HG03039 (cell line): ENCODE measurements at regions not wholly inside any gene's neighbourhood (a gene's known extent, or its start where the extent isn't known, plus 50 kb on each side); places are given as distances from the start of the nearest gene placed in this dataset.

Experiments used
- ATAC-seq: cut with Tn5 transposase; IDR thresholded peaks from one replicate; pipeline ENCODE4 v1.9.1; 2021; ENCODE audit warnings: mild to moderate bottlenecking, moderate library complexity; ENCODE audit not compliant: unreplicated experiment

DNA sequence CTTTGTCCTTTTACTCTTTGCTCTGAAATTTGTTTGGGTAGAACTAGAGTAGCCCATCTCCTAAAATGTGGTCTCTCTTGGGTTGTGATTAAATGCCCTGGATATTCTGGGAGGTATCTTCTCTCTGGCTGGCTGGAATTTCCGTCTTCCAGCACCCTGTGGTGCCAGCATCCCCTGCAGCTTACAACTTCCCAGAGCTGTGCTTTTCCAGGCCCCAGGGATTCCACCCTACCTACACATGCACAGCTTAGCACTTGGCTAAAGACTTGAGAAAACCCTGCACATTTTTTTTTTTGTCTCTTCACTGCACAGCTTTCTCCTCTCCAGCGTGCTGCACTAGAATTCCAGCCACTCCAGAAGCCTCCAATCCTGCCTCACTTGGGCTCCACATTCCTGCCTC is 334.7 kb downstream of the IRS2 start:
- no peak for ATAC-seq

DNA sequence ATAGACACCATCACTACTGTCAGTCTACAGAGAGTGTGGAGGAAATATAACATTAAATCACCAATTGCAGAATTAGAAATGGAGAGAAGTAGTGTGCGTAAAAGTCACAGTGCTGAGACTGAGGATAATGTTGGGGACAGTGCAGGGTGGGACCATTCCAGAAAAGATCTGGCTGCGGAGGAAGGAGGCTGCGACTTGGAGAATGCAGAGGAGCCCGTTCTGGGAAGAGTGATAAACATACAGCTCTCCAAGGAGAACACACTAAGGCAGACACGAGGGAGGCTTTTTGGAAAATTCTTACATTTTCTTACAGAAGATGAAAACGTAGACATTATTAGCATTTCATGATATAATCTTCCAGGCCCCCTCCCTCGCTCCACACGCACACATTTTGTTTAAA is 337.8 kb downstream of the IRS2 start:
- no peak for ATAC-seq

DNA sequence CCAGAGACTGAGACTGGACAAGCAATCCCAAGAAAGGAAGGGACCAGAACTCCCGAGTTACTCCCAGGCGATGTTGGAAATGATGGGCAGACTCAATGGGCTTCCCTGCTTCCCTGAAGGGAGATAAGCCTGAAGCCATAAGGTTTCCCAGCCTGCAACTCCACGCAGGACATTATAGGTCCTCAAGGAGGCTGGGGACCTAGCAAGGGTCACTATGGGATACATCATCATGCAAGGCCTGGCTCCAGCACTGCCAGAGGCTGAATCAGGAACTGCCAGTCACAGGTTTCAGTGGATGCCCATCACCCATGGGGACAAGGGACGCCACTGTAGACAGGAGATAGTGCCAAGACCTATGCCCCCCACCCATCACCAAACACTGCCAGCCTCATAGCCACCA is 338.7 kb downstream of the IRS2 start:
- no peak for ATAC-seq

DNA sequence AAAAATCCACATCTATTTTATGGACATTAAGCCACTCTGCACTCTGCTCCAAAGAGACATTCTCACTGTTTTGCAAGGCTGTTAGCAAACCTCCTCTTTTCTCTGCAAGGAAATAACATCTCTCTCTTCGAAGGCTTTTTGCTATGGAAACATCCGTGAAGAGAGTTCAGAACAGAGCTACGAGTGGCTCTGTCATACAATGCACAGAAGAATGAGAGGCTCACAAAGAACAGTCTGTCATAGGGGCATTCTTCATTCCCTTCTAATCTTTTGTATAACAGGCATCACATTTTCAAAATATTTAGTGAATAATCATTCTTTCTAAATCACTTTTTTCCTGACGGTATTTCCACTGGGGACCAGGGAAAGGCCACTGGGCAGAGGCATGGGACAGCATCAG is 346.1 kb downstream of the IRS2 start:
- no peak for ATAC-seq

DNA sequence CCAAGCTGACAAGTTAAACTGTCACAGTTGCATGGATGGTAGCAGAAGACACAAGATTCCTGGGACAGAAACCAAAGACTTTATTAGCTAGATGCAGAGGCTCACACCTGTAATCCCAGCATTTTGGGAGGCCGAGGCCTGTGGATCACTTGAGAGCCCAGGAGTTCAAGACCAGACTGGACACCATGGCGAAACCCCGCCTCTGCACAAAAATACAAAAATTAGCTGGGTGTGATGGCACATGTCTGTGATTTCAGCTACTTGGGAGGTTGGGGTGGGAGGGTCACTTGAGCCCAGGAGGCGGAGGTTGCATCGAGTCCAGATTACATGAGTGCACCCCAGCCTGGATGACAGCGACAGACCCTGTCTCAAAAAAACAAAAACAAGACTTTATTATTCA is 346.6 kb downstream of the IRS2 start:
- no peak for ATAC-seq

DNA sequence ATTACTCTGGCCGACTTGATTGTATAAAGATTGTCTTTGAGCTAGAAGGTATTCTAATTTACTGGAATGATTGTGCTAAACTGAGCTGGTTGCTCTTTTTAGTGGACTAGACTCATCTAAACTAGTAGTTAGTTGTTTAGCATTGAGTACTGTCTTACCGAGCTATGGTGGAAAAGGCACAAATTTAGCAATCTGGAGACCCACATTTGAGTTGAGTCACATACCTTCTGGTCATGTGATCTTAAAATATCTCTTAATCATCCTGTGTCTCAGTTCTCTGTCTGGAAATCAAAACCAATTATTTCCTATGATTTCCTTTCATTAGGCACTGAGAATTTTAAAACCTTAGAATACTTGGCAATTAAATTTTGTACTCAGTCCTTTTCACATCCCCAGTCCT is 349.5 kb downstream of the IRS2 start:
- no peak for ATAC-seq

DNA sequence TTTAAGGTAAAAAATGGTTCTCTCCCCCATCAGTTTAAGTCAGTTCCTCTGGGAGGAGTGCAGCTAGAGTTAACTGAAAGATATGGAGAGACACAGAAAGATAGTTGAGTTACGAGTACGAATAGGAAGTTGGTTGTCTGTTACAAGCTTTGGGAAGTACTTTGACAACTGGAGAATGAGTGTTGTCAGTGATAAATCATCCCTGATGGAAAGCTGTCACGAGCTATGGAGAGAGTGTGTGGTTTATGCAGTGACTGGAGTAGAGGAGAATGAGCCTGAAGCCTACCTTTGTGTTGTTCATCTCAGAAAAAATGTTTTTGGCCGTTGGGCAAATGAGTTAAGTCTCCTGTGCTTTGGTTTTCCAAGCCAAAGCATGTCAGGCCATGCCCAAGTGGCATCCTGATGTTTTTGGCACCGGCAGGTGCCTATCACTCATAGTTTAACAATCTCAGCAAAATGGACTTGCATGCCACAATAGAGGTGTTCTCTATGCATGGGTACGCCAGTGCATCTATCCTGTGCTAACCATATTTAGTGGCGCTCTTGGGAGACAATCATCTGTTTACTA is 350.2 kb downstream of the IRS2 start:
- no peak for ATAC-seq

DNA sequence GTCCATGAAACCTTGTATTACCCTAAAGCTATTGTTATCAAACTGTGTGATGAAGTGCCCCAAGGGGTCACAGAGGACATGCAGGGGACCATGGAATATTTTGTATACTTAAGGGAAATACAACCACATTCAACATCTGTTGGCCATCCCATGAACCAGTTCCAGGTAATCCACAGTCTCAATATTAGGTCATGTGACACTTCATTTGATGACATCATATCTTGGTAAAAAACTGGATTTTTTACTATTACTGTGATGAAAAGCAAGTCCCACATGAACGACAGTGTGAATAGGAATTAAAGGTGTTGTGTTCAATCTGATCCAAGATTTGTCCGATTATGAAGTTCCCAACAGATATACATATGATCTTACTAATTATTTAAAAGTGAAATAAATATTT is 355.2 kb downstream of the IRS2 start:
- ATAC-seq, result no peak

DNA sequence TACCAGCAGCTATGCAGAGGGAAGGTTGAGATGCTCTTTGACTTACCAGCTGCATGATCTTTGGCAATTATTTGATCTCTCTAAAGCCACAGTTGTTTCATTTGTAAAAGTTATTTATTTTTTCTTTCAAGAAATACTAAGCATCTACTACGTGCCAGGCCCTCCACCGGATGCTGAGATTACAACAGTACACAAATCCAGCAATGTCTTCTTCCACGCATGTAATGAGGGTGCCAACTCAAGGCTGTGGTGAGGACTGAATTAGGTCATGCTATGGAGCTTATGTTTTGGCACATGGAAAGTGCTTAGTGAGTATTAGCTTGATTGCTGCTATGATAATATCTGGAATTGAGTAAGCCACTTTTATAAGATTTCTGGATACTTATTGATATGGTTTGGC is 358.2 kb downstream of the IRS2 start:
- ATAC-seq, result no peak

DNA sequence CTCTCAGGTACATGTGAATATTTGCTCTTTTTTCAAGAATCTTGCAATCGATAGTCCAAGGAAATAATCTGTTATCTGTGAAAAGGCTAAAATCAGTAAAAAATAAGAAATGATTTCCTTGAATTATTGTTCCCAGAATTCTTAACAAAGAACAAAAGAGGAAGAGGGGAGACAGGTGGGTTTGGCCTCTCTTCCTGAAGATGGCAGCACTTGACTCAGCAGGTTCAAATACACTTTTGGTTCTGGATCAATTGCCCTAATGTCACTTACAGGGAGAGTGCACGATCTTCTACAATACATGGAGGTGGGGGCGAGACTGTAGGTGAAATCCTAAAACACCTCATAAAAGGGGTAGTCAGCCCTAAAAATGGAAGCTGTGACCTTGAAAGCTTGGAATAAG is 358.7 kb downstream of the IRS2 start:
- no peak for ATAC-seq

DNA sequence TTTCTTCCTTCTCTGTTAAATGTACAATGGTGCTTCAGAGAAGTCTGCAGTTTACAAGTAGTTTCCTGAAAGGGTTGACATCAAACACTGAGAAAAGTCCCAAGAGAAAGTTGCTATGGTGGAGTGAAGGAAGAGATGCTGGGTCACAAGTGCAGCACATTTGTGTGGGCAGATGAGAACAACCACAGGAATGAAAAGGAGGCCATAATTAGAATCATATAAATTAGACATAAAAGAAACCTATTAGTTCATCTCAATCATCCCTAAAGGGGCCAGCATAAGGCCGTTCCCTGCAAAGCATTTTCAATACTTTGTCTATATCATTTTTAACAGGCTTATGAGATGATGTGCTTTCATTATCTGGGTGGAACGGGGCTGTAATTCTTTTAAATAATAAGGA is 359.2 kb downstream of the IRS2 start:
- no peak for ATAC-seq

DNA sequence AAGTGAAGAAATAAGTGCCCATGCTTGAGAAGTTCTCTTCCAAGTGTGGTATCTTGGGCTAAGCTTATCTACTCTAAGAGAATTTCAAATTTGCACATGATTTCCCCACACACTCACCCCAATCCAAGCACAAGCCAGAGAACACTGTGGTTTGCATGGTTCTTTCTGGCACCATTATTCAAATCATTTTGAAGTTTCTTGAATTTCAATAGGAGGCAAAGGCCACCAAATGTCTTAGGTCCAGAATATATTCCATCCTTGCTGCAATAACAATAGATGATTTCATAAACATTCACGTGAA is 359.7 kb downstream of the IRS2 start:
- no peak for ATAC-seq

DNA sequence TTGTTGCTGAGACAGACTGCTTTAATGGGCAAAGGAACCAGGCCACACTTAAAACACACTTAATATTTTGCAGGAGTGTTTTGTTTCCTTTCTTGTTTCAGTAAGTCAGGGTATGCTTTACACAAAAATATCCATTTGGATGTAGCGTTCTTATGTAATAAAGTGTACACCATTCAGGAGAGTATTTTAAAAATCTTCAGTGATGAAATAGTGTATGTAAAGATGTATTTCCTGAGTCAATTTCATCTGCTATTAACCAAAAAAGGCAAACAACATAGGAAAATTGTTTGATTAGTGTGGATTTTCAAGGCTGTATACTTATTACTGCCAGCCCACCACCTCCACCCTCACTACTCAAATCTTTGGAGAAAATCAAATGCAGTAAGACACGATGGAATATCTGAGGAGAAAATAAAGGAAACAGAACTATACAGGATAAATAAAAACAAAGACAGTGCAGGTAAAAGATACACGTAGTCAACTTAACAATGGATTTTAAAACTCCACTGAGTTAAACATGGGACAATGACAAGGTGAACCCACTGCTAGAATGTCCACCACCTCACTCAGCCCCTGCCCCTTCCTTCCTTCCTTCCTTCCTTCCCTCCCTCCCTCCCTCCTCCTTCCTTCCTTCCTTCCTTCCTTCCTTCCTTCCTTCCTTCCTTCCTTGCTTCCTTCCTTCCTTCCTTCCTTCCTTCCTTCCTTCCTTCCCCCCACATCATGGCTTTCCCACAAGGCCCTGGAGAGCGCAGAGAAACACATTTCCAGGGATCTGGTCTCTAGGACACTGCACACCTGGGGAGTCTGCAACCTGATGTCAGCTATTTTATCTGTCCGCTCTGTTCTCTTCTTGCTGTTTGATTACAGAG is 360.3 kb downstream of the IRS2 start:
- ATAC-seq, result no peak

DNA sequence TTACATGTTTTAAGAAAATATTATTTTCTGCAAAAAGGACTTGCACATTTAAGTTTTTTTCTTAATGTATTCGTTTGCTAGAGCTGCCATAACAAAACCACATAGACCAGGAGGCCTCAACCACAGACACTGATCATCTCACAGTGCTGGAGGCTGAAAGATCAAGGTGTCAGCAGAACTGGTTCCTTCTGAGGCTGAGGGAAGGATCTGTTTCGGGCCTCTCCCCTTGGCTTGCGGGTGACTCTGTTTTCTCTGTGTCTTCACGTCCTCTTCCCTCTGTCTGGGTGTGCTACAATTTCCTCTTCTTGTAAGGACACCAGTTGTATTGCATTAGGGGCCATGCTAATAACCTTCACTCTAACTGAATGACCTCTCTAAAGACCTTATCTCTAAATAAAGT is 364.2 kb downstream of the IRS2 start:
- no peak for ATAC-seq

DNA sequence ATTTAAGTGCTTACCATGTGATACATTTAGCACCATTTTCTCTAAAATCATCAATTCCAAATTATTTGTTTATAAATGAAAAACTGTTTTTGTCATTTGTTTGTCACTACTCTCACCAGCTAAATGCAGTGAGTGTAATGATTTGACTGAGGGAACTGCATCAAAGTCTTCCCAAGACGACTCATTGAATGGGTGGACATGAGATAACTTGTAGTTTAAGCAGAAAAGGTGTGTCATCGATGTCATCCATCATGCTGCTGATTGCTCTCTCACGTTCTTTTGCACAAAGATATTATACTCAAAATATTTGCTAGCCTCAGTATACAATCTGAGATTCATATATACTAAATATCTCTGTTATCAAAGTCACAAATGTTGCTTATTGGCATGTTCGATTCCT is 366.5 kb downstream of the IRS2 start:
- no peak for ATAC-seq

DNA sequence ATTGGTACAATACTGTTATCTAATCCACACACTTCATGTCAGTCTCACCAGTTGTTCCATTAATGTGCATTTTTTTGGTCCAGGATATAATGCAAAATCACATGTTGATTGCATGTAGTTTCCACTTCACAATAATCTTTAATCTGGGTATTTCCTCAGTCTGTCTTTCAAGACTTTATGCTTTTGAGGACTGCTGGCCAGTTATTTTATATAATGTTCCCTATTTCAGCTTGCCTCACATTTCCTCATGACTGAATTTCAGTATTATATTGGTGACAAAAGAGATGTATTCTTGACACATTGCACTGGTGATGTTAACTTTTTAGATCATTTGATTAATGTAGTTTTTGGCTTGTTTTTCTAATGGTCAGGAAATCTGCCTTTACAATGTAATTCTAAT is 368.3 kb downstream of the IRS2 start:
- ATAC-seq, result no peak

DNA sequence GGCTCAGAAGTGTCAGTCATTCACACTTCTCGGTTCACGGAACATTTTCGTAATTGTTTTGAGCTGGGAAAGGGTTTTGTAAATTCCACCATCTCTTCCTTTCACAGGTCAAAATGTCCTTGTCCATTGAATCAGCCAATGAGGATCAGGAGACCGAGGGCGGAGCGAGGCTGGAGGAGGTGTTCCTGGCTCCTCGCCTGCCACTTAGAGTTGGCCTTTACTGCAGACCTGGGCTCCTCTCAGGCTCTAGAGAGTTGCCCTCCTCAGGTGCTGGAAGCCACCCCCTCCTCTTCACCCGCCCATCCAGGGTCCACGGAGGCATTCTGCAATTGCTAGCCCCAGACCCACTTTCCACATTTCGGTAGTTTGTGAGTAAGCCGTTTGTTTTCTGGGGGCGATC is 370.4 kb downstream of the IRS2 start:
- no peak for ATAC-seq

DNA sequence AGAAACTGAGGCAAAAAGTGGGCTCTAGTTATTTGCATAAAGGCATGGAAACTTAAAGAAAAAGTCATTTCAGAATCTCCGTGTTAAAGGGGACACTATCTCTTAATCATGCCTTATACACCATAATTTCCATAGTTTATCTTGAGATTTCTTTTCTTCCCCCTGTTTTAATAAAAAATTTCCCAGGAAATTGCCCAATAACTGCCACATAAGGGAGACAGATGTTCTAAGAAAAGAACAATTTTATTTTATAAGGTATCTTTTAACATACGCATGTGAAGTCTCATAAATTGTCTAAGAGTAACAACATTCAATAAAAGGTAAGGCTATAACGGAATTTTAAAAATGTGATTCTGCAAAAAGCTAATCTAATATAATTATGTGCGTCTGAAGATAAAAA is 371.3 kb downstream of the IRS2 start:
- no peak for ATAC-seq

DNA sequence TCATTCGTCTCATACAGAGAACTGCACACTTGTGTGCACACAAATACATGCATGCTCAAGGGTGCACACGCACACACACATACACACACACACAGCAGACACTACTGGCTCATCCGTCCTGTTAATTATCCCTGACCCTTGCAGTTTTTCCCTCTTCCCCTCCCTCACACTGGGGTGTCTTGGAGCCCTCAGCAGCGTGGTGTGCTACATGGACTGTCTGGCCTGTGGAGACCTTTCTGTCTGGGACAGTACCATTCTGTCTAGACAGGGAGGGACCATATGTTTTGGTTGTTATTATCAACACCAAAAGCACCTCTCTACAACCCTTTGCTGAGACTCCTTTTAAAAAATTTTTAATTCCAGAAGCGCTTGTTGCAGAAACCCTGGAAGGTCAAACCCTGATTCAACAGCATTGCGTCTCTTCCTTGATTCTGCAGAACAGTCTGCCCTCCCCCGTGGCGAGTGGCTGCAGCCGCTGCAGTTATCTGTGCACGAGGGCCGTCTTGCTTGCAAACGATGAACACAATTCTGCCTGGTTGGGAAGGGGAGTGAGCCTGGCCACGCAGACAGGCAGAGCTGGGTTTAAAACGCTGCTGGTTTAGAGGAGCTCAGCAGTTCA is 374.0 kb downstream of the IRS2 start:
- ATAC-seq, result no peak

DNA sequence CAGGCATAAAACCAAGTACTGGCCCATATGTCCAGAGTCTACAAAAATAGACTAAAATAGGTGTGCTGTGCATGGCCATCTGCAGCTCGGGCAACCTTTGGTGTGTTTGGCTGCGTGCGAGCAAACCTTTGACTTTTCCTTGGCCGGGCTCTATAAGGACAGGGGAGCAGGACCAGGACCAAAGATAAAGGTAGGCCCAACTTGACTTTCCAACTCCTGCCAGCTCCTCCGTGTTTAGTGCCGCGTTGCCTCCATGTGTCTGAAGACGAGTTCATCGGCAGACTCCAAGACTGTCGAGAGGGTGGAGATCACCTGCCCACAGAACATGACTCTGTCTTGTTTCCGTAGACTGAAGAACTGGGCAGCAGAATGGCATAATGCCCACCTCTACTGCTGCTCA is 375.5 kb downstream of the IRS2 start:
- no peak for ATAC-seq

DNA sequence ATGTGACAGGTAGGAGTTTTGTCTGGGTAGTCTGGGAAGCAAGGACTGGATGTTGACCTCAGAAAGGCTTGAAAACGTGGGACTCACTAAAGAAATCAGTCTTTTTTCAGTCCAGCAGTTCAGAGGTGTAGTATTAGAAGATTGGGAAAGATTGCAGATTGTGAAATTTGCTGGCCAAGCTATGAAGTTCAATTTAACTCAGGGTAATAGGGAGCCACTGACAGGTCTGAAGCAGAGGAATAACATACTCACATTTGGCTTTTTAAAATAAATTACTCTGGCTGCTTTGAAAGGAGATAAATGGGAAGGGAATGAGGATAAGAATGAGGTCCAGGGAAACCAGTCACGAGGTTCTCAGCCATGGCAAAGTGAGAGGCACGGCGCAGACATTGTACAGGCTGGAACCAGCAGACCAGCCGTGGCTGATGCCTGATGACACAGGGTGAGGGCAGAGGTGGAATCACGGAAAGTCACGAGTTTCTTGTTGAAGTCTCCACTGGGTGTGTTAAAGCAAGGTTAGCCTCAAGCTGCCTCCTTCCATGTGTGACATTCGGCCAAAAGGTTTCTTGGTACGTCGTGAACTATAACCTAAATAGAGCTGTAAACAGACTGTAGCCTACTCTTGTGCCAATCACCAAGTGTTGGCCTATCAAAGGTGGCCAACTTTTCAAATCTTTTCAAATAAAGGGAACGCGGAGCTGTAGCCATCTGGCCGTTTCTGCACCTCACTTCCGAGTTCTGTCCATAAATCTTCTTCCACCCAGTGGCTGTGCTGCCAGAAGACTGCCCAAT is 377.6 kb downstream of the IRS2 start:
- no peak for ATAC-seq
